Activated CD8-positive, alpha-beta memory T cell treated with anti-CD3 and anti-CD28 coated beads for 36 hours (primary cell): ENCODE measurements at regions not wholly inside any gene's neighbourhood (a gene's known extent, or its start where the extent isn't known, plus 50 kb on each side); places are given as distances from the start of the nearest gene placed in this dataset.

ENCODE experiments used
- CTCF ChIA-PET: fragments of 350-600 bp; sonication (Branson Sonifier 250); formaldehyde crosslinking; loops from one replicate; lab custom pipeline; 2021; ENCODE audit warnings: antibody characterized with exemption; lab: Charles Lee
- POLR2A ChIA-PET: fragments of 350-600 bp; sonication (Branson Sonifier 250); formaldehyde crosslinking; loops from one replicate; lab custom pipeline; 2021; ENCODE audit warnings: antibody characterized with exemption; lab: Charles Lee

GRCh38 chr2:198756166-198756565 is 701.6 kb downstream of the SATB2 start:
- ChIA-PET POLR2A (no interaction called here), CTCF (no interaction called here)

- POLR2A ChIA-PET: no interaction called here
- CTCF ChIA-PET: no interaction called here
Measured at GRCh38 chr2:198753101-198753500, 704.6 kb downstream of the SATB2 start.

GRCh38 chr2:198749364-198749763 is 708.4 kb downstream of the SATB2 start:
- CTCF ChIA-PET: no interaction called here
- POLR2A ChIA-PET: no interaction called here

- CTCF ChIA-PET: no interaction called here
- POLR2A ChIA-PET: no interaction called here
Measured at GRCh38 chr2:198731842-198732399, 725.8 kb downstream of the SATB2 start.

GRCh38 chr2:198720266-198720665 is 737.5 kb downstream of the SATB2 start:
- ChIA-PET POLR2A (no interaction called here), CTCF (no interaction called here)

GRCh38 chr2:198717451-198717850 is 740.3 kb downstream of the SATB2 start:
- CTCF ChIA-PET: no interaction called here
- POLR2A ChIA-PET: no interaction called here

GRCh38 chr2:198715302-198715835 is 742.4 kb downstream of the SATB2 start:
- ChIA-PET CTCF (no interaction called here), POLR2A (no interaction called here)

GRCh38 chr2:198712485-198712884 is 745.3 kb downstream of the SATB2 start:
- POLR2A ChIA-PET: no interaction called here
- CTCF ChIA-PET: no interaction called here

- ChIA-PET POLR2A (no interaction called here), CTCF (no interaction called here)
Measured at GRCh38 chr2:198711484-198711883, 746.3 kb downstream of the SATB2 start.

GRCh38 chr2:198710562-198710961 is 747.2 kb downstream of the SATB2 start:
- CTCF ChIA-PET: no interaction called here
- POLR2A ChIA-PET: no interaction called here

- ChIA-PET CTCF (no interaction called here), POLR2A (no interaction called here)
Measured at GRCh38 chr2:198706476-198707082, 751.2 kb downstream of the SATB2 start.

GRCh38 chr2:198703281-198703680 is 754.5 kb downstream of the SATB2 start:
- ChIA-PET CTCF (no interaction called here), POLR2A (no interaction called here)

GRCh38 chr2:198702796-198703195 is 754.9 kb downstream of the SATB2 start:
- ChIA-PET CTCF (no interaction called here), POLR2A (no interaction called here)

GRCh38 chr2:198701481-198701880 is 756.3 kb downstream of the SATB2 start:
- ChIA-PET POLR2A (no interaction called here), CTCF (no interaction called here)

GRCh38 chr2:198700319-198700718 is 757.4 kb downstream of the SATB2 start:
- POLR2A ChIA-PET: no interaction called here
- CTCF ChIA-PET: no interaction called here

- CTCF ChIA-PET: no interaction called here
Measured at GRCh38 chr2:198698230-198698629, 759.5 kb downstream of the SATB2 start.

GRCh38 chr2:198697794-198698193 is 759.9 kb downstream of the SATB2 start:
- ChIA-PET CTCF (interaction anchor here (0.5 kb wide), 1 partner anchor 901 kb away, joined by 3 read pairs; no protein-coding TSS in a partner anchor), POLR2A (no interaction called here)

More at GRCh38 chr2:198698230-198698629, 759.5 kb downstream of the SATB2 start:
- POLR2A ChIA-PET: no interaction called here

- POLR2A ChIA-PET: no interaction called here
- CTCF ChIA-PET: interaction anchor here (0.5 kb wide), 1 partner anchor 901 kb away, joined by 3 read pairs; no protein-coding TSS in a partner anchor
Measured at GRCh38 chr2:198697218-198697617, 760.5 kb downstream of the SATB2 start.

- ChIA-PET POLR2A (no interaction called here), CTCF (no interaction called here)
Measured at GRCh38 chr2:198695879-198696278, 761.9 kb downstream of the SATB2 start.

GRCh38 chr2:198692907-198693510 is 764.7 kb downstream of the SATB2 start:
- ChIA-PET POLR2A (no interaction called here), CTCF (no interaction called here)

- ChIA-PET CTCF (no interaction called here), POLR2A (no interaction called here)
Measured at GRCh38 chr2:198691236-198691635, 766.5 kb downstream of the SATB2 start.
